HG02870 (cell line): ENCODE measurements at regions not wholly inside any gene's neighbourhood (a gene's known extent, or its start where the extent isn't known, plus 50 kb on each side); places are given as distances from the start of the nearest gene placed in this dataset.

Experiments
- ATAC-seq: cut with Tn5 transposase; IDR thresholded peaks from one replicate; pipeline ENCODE4 v1.9.1; 2021; ENCODE audit warnings: mild to moderate bottlenecking, moderate library complexity; ENCODE audit not compliant: unreplicated experiment

DNA sequence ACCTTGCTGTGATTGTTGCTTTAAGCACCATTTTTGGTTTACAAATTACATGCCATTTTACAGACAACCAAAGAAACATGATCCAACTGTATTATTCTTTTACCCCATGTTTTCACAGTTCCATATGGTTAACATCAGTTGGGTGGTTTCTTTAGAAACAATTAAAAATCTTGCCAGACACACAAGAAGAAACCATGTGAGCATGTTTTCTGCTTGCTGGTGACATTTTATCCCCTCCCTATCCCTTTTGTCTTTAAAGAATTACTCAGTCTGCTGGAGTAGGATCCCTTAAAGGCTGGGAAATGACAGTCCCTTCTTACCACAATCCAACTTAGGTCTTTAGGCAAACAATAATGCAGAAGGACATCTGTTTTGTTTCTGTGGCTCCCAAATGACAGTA lies 121.8 kb upstream of the PLXNC1 start:
- ATAC-seq, result no peak

DNA sequence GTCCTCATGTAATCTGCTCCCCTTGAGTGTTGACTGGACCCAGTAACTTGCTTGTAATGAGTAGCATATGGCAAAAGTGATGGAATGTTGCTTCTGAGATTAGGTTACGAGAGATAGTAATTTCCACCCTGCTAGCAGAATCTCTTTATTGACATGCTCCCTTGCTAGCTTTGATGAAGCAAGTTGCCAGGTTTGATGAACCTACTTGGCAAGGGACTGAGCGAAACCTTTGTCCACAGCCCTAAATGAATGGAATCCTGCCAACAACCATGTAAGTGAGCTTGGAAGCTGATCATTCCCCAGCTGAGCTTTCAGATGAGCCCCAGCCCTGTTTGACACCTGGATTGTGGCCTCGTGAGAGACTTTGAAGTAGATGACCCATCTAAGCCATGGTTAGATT lies 120.8 kb upstream of the PLXNC1 start:
- no peak for ATAC-seq

GRCh38 chr12:94031763-94032162 lies 116.6 kb upstream of the PLXNC1 start:
- ATAC-seq, result no peak

DNA sequence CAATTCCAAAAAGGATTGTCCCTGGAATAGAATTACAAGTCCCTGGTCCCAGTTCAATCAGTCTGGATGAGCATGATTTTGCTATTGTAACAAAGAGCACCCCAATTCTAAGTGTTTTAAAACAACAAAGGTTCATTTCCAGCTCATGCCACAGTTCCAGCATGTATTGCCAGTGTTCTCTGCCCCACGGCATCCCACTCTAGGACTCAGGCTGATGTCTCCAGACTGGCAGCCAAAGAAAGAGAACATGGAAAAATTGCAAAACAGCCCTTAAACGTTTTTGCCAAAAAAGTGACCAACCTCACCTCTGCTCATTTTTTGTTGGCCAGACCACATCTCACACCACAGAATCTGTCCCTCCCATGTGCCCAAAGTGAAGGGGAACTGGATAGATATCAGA lies 116.0 kb upstream of the PLXNC1 start:
- no peak for ATAC-seq

GRCh38 chr12:94033101-94033500 lies 115.3 kb upstream of the PLXNC1 start:
- ATAC-seq, result no peak

DNA sequence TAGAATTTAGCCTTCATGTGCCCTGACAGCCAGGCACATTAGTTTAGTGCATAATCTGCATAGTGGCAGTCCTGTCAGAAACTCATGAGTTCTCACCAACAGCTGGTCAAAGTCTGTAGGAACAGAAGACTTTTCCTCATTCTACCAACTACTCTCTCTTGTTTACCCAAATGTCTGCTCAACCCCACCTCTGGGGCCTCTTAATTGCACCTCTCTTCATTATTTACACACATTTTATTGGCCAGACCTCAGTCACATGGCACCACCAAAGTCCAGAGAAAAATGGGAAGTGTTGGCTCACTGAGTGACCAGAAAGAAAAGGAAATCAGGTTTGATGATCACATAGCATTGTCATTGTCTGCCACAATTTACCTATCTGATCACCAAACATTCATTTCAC lies 114.6 kb upstream of the PLXNC1 start:
- ATAC-seq, result no peak

GRCh38 chr12:94037444-94037843 lies 110.9 kb upstream of the PLXNC1 start:
- no peak for ATAC-seq

- ATAC-seq, result no peak
Measured at GRCh38 chr12:94038605-94039004, 109.8 kb upstream of the PLXNC1 start.

GRCh38 chr12:94039199-94039840 lies 109.1 kb upstream of the PLXNC1 start:
- ATAC-seq, result no peak

DNA sequence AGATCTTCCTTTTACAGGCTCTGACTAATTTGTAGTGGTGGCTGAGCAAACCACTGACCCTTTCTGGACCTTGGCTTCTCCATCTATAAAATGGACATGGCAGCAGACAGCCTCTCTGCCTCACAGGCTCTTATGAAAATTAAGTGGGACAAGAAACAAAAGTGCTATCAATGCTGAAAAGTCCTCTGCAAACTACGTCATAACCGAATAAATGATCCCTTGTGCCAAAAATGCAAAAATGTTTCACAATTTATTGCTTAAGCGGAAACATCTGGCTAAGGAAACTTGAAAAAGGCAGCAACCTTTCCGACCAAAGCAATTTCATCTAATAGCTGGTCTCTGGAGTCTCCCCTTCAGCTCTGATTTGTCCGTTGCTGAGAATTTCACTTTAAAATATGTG lies 108.5 kb upstream of the PLXNC1 start:
- no peak for ATAC-seq

DNA sequence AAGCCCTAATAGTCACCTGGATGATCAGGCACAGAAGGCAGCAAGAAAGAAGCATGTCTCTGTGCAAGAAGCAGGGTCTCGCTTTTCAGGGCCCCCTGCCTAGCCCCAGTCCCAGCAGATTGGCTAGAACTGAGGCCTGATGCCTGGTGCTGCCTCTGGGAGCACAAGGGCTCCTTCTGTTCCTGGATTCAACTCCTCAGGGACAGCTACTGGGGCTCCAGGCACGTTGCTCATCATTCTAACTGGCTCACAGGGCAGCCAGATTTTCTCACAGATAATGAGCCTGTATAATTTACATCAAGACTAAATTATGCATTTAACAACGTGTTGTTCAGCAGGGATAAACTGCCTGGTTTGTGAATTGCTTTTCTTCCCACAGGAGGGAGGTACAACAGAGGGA lies 106.5 kb upstream of the PLXNC1 start:
- ATAC-seq, result no peak

DNA sequence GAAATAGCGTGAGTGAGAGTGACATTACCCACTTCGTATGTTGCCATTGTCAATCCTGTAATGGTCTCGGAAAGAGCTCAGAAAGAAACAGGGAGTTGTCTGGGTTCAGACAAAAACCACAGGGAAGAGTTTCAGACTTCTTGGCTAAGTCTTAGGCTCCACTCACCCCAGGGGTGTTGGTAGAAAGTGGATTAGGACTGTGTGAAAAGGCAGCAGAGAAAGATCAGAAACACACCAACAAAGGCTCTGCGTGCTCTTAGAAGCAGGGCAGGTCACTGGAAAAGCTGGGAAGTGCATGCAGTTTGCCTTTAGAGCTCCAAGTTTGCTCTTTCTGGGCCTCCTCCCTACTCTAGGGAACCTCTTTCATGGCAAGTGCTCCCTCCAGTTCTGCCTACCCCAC lies 106.1 kb upstream of the PLXNC1 start:
- ATAC-seq, result no peak

DNA sequence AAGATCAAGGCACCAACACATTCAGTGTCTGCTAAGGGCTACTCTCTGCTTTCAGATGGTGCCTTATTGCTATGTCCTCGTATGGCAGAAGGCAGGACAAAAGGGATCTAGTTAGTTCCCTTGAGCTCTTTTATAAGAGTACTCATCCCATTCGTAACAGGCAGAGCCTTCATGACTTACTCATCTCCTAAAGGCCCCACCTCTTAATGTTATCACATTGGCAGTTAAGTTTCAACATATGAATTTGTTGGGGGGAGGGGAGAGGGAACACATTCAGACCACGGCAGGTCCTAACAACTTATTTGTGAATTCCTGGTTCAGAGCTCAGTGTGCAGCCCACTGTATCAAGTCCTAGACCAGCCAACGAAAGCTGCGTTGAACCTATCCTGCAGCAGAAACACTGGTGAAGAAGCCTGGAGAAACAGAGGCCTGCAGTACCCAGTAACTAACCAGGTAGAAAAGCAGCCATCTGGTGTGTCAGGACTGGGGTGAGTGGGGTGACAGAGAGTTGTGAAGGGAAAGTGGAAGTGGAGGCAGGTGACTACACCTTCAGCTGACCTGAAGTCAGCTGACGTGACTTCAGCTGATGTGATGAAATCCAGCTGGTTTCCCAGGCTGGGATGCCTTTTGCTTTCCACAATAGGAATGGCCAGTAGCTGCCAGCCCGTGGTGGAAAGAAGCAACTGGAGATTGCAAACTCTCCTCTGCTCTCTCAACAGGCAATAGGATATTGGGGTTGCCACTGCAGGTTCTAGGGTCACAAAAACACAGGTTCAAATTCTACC lies 101.6 kb upstream of the PLXNC1 start:
- no peak for ATAC-seq

- peak; percentile 77 for ATAC-seq
Measured at GRCh38 chr12:94047781-94048567, 100.4 kb upstream of the PLXNC1 start.

- no peak for ATAC-seq
Measured at GRCh38 chr12:94048757-94049156, 99.6 kb upstream of the PLXNC1 start.

DNA sequence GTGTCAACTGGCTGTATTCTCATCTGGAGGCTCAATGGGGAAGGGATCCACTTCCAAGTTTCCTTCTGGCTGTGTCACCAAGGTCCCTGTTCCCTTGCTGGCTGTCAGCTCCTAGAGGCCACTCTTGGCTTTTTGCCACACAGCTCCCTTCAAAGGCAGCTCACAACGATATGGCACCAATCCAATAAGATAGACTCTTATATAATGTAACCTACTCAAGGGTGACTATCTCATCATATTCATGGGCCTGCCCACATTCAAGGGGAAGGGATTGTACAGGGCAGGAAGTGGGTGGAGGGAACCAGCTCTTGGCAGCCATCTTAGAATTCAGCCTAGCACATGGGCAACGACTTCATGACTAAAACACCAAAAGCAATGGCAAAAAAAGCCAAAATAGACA lies 98.7 kb upstream of the PLXNC1 start:
- no peak for ATAC-seq

- no peak for ATAC-seq
Measured at GRCh38 chr12:94053676-94054075, 94.7 kb upstream of the PLXNC1 start.

DNA sequence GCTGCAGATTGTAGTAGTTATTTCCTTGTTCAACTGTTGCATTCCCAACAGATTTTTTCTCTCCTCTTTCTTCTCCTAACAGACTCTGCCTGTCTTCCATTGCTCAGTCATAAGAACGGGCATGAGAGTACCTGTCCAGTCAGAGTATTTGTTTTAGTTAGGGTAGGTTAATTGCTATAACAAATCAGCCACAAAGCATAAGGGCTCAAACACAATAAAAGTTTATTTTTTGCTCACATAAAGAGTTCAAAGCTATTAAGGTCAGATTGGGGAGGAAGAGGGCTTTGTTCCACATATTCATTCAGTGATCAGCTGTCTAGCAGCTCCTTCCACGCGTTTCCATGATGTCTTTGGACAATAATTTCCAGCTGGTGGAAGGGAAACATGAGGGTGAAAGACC lies 92.8 kb upstream of the PLXNC1 start:
- no peak for ATAC-seq

- no peak for ATAC-seq
Measured at GRCh38 chr12:94056419-94057158, 91.8 kb upstream of the PLXNC1 start.

DNA sequence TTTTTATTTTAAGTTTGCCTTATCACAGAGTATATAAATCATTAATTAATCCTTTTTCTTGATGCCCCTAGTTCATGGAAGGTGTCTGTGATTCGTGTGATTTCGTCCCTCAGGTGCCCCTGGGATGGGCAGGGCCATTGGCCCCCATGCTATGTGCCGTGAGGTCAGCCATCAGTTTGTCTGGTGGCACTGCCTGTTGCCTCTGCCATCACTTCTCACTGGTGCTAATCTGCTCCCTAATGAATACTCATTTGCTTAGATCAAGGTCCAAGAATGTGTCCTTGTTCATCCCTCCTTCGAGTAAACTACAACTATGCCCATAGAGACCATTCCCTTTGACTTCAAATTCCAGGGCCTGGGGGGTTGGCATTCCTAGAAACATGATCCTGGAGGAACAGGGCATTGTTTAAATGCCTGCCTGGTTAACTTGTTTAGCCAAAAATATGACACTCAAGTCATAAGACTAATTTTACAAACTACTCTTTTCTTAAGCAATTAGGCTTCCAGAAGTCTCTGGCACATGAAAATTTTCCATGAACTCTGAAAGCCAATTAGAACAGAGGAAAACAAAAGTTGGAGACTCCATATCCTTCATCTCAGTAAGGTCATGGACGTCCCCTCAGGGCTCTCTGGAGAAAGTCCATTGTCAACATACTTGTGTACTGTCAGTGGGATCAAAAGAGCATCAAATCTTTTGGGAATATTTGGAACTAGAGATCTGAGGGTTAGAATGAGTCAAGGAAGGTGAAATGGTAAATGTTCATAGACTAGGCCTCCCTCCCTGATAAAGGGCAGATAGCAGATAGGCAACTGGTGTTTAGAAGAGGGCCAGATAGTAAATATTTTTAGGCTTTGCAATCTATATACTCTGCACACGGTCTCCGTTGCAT lies 90.9 kb upstream of the PLXNC1 start:
- no peak for ATAC-seq
